RWPE2 (cell line): ENCODE measurements at regions not wholly inside any gene's neighbourhood (a gene's known extent, or its start where the extent isn't known, plus 50 kb on each side); places are given as distances from the start of the nearest gene placed in this dataset.

ENCODE experiments used
- ATAC-seq: fragments of 200-7000 bp; cut with Tn5 transposase; 3 replicates; pipeline ENCODE4 v1.9.1; 2021; ENCODE audit warnings: low read depth
- DNase-seq: peaks from one replicate; pipeline ENCODE4 v3.0.0-alpha.2; 2020; ENCODE audit warnings: low spot score
- H3K27ac ChIP-seq: fragments of 450-650 bp; 2 replicates; pipeline ENCODE4 v1.5.1; 2017; ENCODE audit warnings: mild to moderate bottlenecking; ENCODE audit not compliant: poor library complexity, severe bottlenecking
- H3K27me3 ChIP-seq: fragments of 250-450 bp; sonication (Bioruptor Pico); 2 replicates; pipeline ENCODE4 v1.5.1; 2021; ENCODE audit warnings: mild to moderate bottlenecking, moderate library complexity; ENCODE audit not compliant: insufficient read depth, poor library complexity, severe bottlenecking
- H3K36me3 ChIP-seq: fragments of 250-450 bp; sonication (Bioruptor Pico); 2 replicates; pipeline ENCODE4 v1.5.1; 2020; ENCODE audit warnings: low read depth, mild to moderate bottlenecking, moderate library complexity
- H3K4me1 ChIP-seq: fragments of 250-450 bp; sonication (Bioruptor Pico); 2 replicates; pipeline ENCODE4 v1.5.1; 2021; ENCODE audit warnings: mild to moderate bottlenecking, moderate library complexity; ENCODE audit not compliant: insufficient read depth, poor library complexity, severe bottlenecking
- H3K4me3 ChIP-seq: fragments of 250-450 bp; sonication (Bioruptor Pico); 2 replicates; pipeline ENCODE4 v1.5.1; 2021; ENCODE audit warnings: mild to moderate bottlenecking, moderate library complexity; ENCODE audit not compliant: severe bottlenecking
- H3K9me3 ChIP-seq: fragments of 250-450 bp; sonication (Bioruptor Pico); 2 replicates; pipeline ENCODE4 v1.5.1; 2021; ENCODE audit warnings: mild to moderate bottlenecking, moderate library complexity; ENCODE audit not compliant: severe bottlenecking
- TF ChIP-seq, protein P1 (sequence below): fragments of 450-650 bp; IDR thresholded peaks from one replicate; pipeline ENCODE4 v1.5.1; 2017; ENCODE audit warnings: mild to moderate bottlenecking, moderate library complexity; ENCODE audit not compliant: poor library complexity, severe bottlenecking

DNA sequence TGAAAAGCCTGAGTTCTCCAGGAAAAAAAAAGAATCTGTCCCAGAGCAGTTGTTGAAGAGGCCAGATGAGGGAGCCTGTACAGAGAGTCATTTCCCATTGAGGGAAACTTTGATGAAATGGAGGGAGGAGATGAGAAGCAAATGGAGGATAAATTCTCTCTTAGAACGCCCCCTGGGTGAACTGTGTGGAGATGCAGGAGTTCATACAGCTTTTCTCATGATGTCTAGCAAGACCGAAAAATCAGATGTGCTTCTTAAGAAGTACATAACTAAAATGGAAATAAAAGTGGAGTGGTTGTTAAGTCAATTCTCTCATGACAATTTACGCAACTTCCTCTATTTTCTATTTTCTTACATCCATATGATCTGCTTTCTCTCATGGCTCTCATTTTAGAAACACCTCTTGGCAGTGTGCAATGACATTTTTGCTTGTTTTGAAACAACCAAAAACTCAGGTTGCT is 1263.1 kb downstream of the PCDH9 start:
- Histone ChIP-seq H3K9me3 (no peaks in the 10 kb centered on the region), H3K27ac (no peak overlapping the region), H3K27me3 (no peaks in the 10 kb centered on the region), H3K4me3 (no peak overlapping the region), H3K4me1 (peaks cover 12% of the 10 kb centered on the region), H3K36me3 (no peaks in the 10 kb centered on the region)
- TF ChIP-seq, protein P1, sequence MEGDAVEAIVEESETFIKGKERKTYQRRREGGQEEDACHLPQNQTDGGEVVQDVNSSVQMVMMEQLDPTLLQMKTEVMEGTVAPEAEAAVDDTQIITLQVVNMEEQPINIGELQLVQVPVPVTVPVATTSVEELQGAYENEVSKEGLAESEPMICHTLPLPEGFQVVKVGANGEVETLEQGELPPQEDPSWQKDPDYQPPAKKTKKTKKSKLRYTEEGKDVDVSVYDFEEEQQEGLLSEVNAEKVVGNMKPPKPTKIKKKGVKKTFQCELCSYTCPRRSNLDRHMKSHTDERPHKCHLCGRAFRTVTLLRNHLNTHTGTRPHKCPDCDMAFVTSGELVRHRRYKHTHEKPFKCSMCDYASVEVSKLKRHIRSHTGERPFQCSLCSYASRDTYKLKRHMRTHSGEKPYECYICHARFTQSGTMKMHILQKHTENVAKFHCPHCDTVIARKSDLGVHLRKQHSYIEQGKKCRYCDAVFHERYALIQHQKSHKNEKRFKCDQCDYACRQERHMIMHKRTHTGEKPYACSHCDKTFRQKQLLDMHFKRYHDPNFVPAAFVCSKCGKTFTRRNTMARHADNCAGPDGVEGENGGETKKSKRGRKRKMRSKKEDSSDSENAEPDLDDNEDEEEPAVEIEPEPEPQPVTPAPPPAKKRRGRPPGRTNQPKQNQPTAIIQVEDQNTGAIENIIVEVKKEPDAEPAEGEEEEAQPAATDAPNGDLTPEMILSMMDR: peak; percentile 43
- ATAC-seq: peak; percentile 38; the same call in 1 of the 3 replicates
- no peak for DNase-seq

DNA sequence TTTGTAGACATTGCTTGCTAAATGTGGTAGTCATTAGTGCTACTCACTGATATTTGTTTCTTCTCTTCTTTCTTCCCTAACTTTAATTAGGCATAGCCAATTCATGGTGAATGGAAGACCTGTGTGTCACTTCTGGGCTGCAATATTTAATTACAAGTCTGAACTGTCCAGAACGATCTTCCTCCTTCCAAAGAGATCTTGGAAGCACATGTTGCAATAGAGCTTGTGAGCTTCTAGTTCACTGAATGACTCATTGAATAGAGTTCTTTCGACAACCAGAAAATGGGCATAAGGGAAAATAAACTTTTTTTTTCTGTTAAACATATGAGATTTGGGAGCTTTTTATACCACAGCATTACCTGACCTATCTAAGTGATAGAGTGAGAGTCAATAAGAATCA is 1264.6 kb downstream of the PCDH9 start:
- DNase-seq: no peak
- Histone ChIP-seq H3K27me3 (no peaks in the 10 kb centered on the region), H3K4me1 (peaks cover 12% of the 10 kb centered on the region), H3K4me3 (no peak overlapping the region), H3K9me3 (no peaks in the 10 kb centered on the region), H3K27ac (no peak overlapping the region), H3K36me3 (no peaks in the 10 kb centered on the region)
- ATAC-seq: peak; percentile 31; the same call in 1 of the 3 replicates
- TF ChIP-seq, protein P1: no peak

DNA sequence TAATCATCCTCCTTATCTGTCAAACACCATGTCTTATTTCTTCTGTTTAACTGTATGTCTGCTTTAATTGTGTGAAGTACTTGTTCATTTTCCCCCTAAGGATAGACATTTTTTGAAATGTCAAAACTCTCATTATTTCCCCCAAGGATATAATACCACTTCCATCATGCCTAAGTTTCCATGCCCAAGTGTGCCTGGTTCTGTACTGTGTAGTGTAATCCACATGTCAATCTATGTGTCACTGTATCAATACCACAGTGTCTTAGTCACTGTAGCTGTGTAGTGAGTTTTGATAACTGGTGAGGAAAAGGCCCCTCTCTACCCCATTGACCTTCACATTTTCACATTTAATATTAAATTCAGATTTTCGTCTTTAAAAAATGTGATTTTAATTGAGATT is 1265.5 kb downstream of the PCDH9 start:
- Histone ChIP-seq H3K4me1 (peaks cover 12% of the 10 kb centered on the region), H3K27me3 (no peaks in the 10 kb centered on the region), H3K9me3 (no peaks in the 10 kb centered on the region), H3K4me3 (no peak overlapping the region), H3K36me3 (no peaks in the 10 kb centered on the region), H3K27ac (no peak overlapping the region)
- DNase-seq (no peak), ATAC-seq (peak; percentile 93)
- TF ChIP-seq, protein P1: no peak

DNA sequence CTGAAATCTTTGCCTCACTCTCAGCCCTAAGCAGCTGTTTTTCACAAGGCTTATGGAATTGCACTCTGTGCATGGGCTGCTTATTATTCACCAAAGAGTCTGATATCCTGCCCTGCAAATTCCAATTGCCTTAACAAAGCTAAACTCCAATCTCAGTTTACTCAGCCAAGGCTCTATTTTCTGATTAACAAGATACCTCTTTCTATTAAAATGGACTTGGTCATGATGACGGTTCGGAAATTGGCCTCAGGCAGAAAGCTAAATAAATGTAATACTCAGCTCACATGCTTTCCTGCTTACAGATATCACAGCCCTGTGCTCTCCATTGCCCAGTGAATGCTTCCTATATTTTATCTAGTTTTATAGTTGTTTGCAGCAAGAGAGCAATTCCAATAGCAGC is 1270.8 kb downstream of the PCDH9 start:
- peaks cover under 1% of the 10 kb centered on the region for H3K4me1 ChIP-seq
- no peaks in the 10 kb centered on the region for H3K9me3 ChIP-seq
- no peaks in the 10 kb centered on the region for H3K27me3 ChIP-seq
- H3K4me3 ChIP-seq: no peak overlapping the region
- peak; percentile 77; the same call in 2 of the 3 replicates for ATAC-seq
- H3K27ac ChIP-seq: peak overlapping the region; percentile 43
- TF ChIP-seq, protein P1: no peak
- no peak for DNase-seq
- no peaks in the 10 kb centered on the region for H3K36me3 ChIP-seq

DNA sequence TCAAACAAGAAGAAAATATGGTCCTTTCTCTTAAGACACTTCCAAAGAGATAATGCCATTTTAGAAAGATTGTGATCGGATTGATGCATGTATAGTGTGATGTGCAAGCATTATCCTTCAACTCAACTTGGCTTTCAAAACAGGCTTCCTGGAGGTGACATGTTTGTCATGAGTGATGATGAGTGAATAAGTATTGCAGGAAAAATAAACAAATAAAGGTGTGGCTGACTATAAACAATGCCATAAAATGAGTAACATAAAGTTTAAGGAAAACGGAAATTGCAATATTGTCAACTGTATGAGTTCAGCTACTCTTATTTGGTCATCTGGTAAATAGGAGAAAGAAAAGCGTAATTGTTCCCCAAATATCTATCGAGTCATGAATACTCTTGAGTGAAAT is 1283.7 kb downstream of the PCDH9 start:
- TF ChIP-seq, protein P1: no peak
- no peaks in the 10 kb centered on the region for H3K9me3 ChIP-seq
- H3K27me3 ChIP-seq: no peaks in the 10 kb centered on the region
- H3K36me3 ChIP-seq: no peaks in the 10 kb centered on the region
- ATAC-seq: no peak
- H3K4me1 ChIP-seq: no peaks in the 10 kb centered on the region
- H3K4me3 ChIP-seq: no peak overlapping the region
- no peak for DNase-seq
- no peak overlapping the region for H3K27ac ChIP-seq
